Cardiac muscle cell (in vitro differentiated cells and primary cell): ENCODE measurements at regions not wholly inside any gene's neighbourhood (a gene's known extent, or its start where the extent isn't known, plus 50 kb on each side); places are given as distances from the start of the nearest gene placed in this dataset.
A peak's percentile ranks its signal among the peaks of the same experiment; 100 is the strongest.

ENCODE experiments used
- DNase-seq, 2 donors: peaks; one replicate each; pipeline versions ENCODE4 v3.0.0 to v3.0.0-alpha.2; 2010 to 2017; ENCODE audit warnings: low read depth in 1 of 2, low spot score in 1 of 2
- H3K27ac ChIP-seq: fragments of 200-600 bp; sonication (generic); 2 replicates; pipeline ENCODE4 v1.5.1; 2016
- H3K27me3 ChIP-seq: fragments of 200-600 bp; sonication (generic); 2 replicates; pipeline ENCODE4 v1.6.0; 2016; ENCODE audit warnings: control low read depth
- H3K36me3 ChIP-seq: fragments of 200-600 bp; sonication (generic); 2 replicates; pipeline ENCODE4 v1.5.1; 2016; ENCODE audit warnings: control low read depth
- H3K4me1 ChIP-seq: fragments of 200-600 bp; sonication (generic); 2 replicates; pipeline ENCODE4 v1.8.1; 2017; ENCODE audit warnings: low read depth, mild to moderate bottlenecking, mixed run types
- H3K4me3 ChIP-seq: fragments of 200-600 bp; sonication (generic); 2 replicates; pipeline ENCODE4 v1.5.1; 2016; ENCODE audit warnings: mild to moderate bottlenecking
- H3K9me3 ChIP-seq: fragments of 200-600 bp; sonication (generic); 2 replicates; pipeline ENCODE4 v1.5.1; 2017; ENCODE audit warnings: low read depth, mild to moderate bottlenecking, control low read depth
- CTCF ChIP-seq: IDR thresholded peaks from 2 replicates; pipeline ENCODE4 v1.5.1; 2012; ENCODE audit warnings: low read depth, mild to moderate bottlenecking, low read length

- no peaks in the 10 kb centered on the region for H3K36me3 ChIP-seq
- H3K4me3 ChIP-seq: no peak overlapping the region
- peaks cover 13% of the 10 kb centered on the region for H3K4me1 ChIP-seq
- no peaks in the 10 kb centered on the region for H3K27me3 ChIP-seq
- no peak overlapping the region for H3K27ac ChIP-seq
- H3K9me3 ChIP-seq: no peaks in the 10 kb centered on the region
- peak in 1 of 2 donors; percentile 59 for DNase-seq
- no peak for TF ChIP-seq CTCF
Measured at GRCh38 chr3:88263417-88264100, 113.8 kb downstream of the C3orf38 start.

GRCh38 chr3:88267441-88267840 lies 117.7 kb downstream of the C3orf38 start:
- no peak for DNase-seq
- no peak for TF ChIP-seq CTCF
- Histone ChIP-seq H3K4me1 (peaks cover 7% of the 10 kb centered on the region), H3K9me3 (no peaks in the 10 kb centered on the region), H3K27ac (no peak overlapping the region), H3K27me3 (no peaks in the 10 kb centered on the region), H3K36me3 (no peaks in the 10 kb centered on the region), H3K4me3 (no peak overlapping the region)

GRCh38 chr3:88267847-88268246 lies 118.1 kb downstream of the C3orf38 start:
- no peak for DNase-seq
- Histone ChIP-seq H3K9me3 (no peaks in the 10 kb centered on the region), H3K36me3 (no peaks in the 10 kb centered on the region), H3K4me1 (peaks cover 7% of the 10 kb centered on the region), H3K4me3 (no peak overlapping the region), H3K27ac (no peak overlapping the region), H3K27me3 (no peaks in the 10 kb centered on the region)
- TF ChIP-seq CTCF: no peak

GRCh38 chr3:88280326-88280725 lies 130.6 kb downstream of the C3orf38 start:
- Histone ChIP-seq H3K27ac (no peak overlapping the region), H3K4me3 (no peak overlapping the region), H3K4me1 (no peaks in the 10 kb centered on the region), H3K36me3 (no peaks in the 10 kb centered on the region), H3K27me3 (no peaks in the 10 kb centered on the region), H3K9me3 (no peaks in the 10 kb centered on the region)
- TF ChIP-seq CTCF: no peak
- no peak for DNase-seq

GRCh38 chr3:88282528-88283241 lies 132.9 kb downstream of the C3orf38 start:
- Histone ChIP-seq H3K27ac (no peak overlapping the region), H3K27me3 (no peaks in the 10 kb centered on the region), H3K36me3 (no peaks in the 10 kb centered on the region), H3K4me3 (no peak overlapping the region), H3K9me3 (no peaks in the 10 kb centered on the region), H3K4me1 (no peaks in the 10 kb centered on the region)
- DNase-seq: no peak
- no peak for TF ChIP-seq CTCF
